ENCODE measurements at regions not wholly inside any gene's neighbourhood (a gene's known extent, or its start where the extent isn't known, plus 50 kb on each side); places are given as distances from the start of the nearest gene placed in this dataset.
"Not testable (repeated sequence)": the region's sequence is repeated elsewhere in the genome, so short reads cannot be mapped to it uniquely, and the experiment has no call there.

DNA sequence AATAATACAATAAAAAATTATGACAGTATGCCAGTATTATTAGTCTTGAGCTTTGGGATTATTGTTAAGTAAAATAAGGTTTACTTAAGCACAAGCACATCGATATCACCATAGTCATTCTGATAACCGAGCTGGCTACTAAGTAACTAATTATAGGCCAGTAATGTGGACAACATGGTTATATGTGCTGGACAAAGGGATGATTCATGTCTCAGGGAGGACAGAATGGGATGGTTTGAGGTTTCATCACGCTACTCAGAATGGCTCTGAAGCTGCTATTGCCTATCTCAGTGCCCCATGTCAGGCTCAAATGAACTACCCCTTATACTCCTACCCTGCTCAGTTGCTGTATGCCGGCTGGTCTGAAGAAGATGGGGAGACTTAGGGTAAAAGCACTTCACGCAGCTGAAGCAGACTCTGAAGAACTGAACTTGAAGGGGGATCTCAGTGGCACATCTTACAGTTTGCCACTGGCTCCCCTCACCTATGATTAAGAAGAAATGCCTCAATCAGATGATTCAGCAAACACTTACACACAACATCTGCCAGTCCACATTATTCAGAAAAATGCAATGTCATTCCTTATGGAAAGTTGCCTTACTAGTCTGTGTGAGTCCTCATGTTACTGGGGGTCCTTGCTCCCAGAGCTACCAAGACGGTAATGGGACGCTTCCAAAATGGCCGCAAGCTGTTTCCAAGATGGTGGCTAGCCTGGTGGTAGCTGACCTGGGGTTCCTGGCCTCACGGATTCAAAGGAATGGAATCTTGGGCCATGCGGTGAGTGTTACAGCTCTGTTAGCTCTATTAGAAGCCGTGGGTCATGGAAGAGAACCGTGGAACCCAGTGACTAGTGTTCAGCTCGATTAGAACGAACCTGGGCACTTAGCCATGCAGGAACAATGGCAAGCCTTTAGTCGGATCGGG is 1098.6 kb downstream of the TAF11L14 start:
- no peak for DNase-seq (ENCODE audit: low read depth in 1 of 2, low spot score in 1 of 2)
- TF ChIP-seq, protein P1, sequence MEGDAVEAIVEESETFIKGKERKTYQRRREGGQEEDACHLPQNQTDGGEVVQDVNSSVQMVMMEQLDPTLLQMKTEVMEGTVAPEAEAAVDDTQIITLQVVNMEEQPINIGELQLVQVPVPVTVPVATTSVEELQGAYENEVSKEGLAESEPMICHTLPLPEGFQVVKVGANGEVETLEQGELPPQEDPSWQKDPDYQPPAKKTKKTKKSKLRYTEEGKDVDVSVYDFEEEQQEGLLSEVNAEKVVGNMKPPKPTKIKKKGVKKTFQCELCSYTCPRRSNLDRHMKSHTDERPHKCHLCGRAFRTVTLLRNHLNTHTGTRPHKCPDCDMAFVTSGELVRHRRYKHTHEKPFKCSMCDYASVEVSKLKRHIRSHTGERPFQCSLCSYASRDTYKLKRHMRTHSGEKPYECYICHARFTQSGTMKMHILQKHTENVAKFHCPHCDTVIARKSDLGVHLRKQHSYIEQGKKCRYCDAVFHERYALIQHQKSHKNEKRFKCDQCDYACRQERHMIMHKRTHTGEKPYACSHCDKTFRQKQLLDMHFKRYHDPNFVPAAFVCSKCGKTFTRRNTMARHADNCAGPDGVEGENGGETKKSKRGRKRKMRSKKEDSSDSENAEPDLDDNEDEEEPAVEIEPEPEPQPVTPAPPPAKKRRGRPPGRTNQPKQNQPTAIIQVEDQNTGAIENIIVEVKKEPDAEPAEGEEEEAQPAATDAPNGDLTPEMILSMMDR (IDR thresholded peaks at IDR 0.05; ENCODE audit: insufficient read depth, low read length) = no peak
- no peak for TF ChIP-seq POLR2AphosphoS5 (IDR thresholded peaks at IDR 0.05; ENCODE audit: low read depth)
- no peak for TF ChIP-seq GABPA (IDR thresholded peaks at IDR 0.05; ENCODE audit: low read depth)
- no peak for TF ChIP-seq SPI1 (IDR thresholded peaks at IDR 0.05; ENCODE audit: borderline replicate concordance, low read depth)
- TF ChIP-seq, protein P2, sequence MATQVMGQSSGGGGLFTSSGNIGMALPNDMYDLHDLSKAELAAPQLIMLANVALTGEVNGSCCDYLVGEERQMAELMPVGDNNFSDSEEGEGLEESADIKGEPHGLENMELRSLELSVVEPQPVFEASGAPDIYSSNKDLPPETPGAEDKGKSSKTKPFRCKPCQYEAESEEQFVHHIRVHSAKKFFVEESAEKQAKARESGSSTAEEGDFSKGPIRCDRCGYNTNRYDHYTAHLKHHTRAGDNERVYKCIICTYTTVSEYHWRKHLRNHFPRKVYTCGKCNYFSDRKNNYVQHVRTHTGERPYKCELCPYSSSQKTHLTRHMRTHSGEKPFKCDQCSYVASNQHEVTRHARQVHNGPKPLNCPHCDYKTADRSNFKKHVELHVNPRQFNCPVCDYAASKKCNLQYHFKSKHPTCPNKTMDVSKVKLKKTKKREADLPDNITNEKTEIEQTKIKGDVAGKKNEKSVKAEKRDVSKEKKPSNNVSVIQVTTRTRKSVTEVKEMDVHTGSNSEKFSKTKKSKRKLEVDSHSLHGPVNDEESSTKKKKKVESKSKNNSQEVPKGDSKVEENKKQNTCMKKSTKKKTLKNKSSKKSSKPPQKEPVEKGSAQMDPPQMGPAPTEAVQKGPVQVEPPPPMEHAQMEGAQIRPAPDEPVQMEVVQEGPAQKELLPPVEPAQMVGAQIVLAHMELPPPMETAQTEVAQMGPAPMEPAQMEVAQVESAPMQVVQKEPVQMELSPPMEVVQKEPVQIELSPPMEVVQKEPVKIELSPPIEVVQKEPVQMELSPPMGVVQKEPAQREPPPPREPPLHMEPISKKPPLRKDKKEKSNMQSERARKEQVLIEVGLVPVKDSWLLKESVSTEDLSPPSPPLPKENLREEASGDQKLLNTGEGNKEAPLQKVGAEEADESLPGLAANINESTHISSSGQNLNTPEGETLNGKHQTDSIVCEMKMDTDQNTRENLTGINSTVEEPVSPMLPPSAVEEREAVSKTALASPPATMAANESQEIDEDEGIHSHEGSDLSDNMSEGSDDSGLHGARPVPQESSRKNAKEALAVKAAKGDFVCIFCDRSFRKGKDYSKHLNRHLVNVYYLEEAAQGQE (IDR thresholded peaks at IDR 0.05; ENCODE audit: insufficient replicate concordance, low read depth) = no peak
- no peak overlapping the region for H3K27ac ChIP-seq (replicated peaks)
- no peak overlapping the region for H3K4me3 ChIP-seq (replicated peaks; ENCODE audit: insufficient read depth, low read length)
- H3K27me3 ChIP-seq (ENCODE audit: insufficient read depth, poor library complexity, severe bottlenecking) = no peaks in the 10 kb centered on the region

DNA sequence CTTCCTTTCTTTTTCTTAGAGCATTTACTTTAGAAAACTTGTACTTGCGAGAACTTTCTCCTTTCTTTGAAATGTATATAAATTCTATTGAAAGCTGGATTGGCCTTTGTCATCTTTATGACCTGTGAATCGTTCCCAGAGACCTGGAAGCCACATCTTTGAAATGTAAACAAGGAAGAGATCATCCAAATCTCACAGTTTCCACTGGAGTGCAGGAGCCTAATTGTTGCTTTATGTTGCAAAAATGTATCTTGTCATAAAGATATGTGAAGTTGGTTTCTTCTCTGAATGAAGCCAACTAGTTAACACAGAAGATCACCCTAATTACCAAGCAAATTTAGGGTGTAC is 1101.8 kb downstream of the TAF11L14 start:
- Histone ChIP-seq H3K4me3 (replicated peaks; ENCODE audit: insufficient read depth, low read length) (no peak overlapping the region), H3K27ac (replicated peaks) (no peak overlapping the region), H3K27me3 (ENCODE audit: insufficient read depth, poor library complexity, severe bottlenecking) (no peaks in the 10 kb centered on the region)
- TF ChIP-seq POLR2AphosphoS5 (IDR thresholded peaks at IDR 0.05; ENCODE audit: low read depth) (no peak), GABPA (IDR thresholded peaks at IDR 0.05; ENCODE audit: low read depth) (no peak)
- DNase-seq (ENCODE audit: low read depth in 1 of 2, low spot score in 1 of 2) = no peak

DNA sequence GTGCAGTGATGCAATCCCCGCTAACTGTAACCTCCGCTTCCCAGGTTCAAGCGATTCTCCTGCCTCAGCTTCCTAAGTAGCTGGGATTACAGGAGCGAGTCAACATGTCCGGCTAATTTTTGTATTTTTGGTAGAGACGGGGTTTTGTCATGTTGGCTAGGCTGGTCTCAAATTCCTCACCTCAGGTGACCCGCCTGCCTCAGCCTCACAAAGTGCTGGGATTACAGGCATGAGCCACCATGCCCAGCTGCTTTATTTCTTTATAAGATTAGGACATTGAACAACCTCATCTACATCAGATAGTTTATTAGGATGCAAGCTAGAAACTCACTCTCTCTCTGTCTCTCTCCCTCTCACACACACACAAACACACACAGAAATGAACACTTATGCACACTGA is 1102.5 kb downstream of the TAF11L14 start:
- DNase-seq (ENCODE audit: low read depth in 1 of 2, low spot score in 1 of 2); H3K27me3 ChIP-seq (ENCODE audit: insufficient read depth, poor library complexity, severe bottlenecking); H3K4me3 ChIP-seq (replicated peaks; ENCODE audit: insufficient read depth, low read length); H3K27ac ChIP-seq (replicated peaks): not testable (repeated sequence)

DNA sequence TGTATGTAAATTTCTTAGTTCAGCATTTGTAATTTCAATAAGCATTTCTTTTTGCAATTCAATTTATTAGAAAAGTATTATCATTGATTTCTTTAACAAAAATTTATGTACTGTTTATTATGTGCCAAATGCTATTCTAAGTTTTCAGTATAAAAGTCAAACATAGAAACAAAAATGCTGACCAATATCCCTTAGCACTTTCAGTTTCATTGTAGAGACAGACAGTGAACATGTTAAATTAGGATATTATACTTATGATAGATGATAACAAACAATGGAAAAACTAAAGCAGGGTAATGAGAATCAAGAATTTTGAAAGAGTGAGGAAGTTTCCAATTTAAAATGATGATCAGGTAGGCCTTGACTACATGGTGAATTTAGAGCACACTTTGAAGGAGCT is 1106.0 kb downstream of the TAF11L14 start:
- H3K4me3 ChIP-seq (replicated peaks; ENCODE audit: insufficient read depth, low read length) = no peak overlapping the region
- no peak overlapping the region for H3K27ac ChIP-seq (replicated peaks)
- TF ChIP-seq, protein P2 (IDR thresholded peaks at IDR 0.05; ENCODE audit: insufficient replicate concordance, low read depth) = no peak
- TF ChIP-seq SPI1 (IDR thresholded peaks at IDR 0.05; ENCODE audit: borderline replicate concordance, low read depth) = no peak
- TF ChIP-seq GABPA (IDR thresholded peaks at IDR 0.05; ENCODE audit: low read depth) = no peak
- TF ChIP-seq, protein P1 (IDR thresholded peaks at IDR 0.05; ENCODE audit: insufficient read depth, low read length) = no peak
- no peak for TF ChIP-seq POLR2AphosphoS5 (IDR thresholded peaks at IDR 0.05; ENCODE audit: low read depth)
- no peaks in the 10 kb centered on the region for H3K27me3 ChIP-seq (ENCODE audit: insufficient read depth, poor library complexity, severe bottlenecking)
- no peak for DNase-seq (ENCODE audit: low read depth in 1 of 2, low spot score in 1 of 2)

DNA sequence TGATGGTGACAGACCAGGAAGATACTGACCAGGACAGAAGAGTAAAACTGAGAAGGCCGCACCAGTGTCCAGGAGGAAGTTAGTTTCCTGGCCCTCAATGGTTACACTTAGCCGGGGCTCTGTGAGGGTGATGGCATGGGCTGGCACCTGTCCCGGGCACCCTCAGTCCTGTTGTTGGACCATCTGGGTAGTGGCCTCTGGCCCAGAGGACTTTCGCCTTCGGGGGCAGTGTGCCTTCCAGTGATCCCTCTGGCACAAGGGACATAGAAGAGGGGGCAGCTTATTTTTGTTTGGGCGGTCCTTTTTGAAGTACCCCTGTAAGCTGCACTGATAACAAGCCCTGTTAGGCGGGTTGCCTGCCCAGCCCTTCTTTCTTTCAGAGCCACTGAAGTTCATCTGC is 1108.6 kb downstream of the TAF11L14 start:
- DNase-seq (ENCODE audit: low read depth in 1 of 2, low spot score in 1 of 2) = no peak
- Histone ChIP-seq H3K27ac (replicated peaks) (no peak overlapping the region), H3K27me3 (ENCODE audit: insufficient read depth, poor library complexity, severe bottlenecking) (no peaks in the 10 kb centered on the region), H3K4me3 (replicated peaks; ENCODE audit: insufficient read depth, low read length) (no peak overlapping the region)
- TF ChIP-seq, protein P2 (IDR thresholded peaks at IDR 0.05; ENCODE audit: insufficient replicate concordance, low read depth) = no peak
- no peak for TF ChIP-seq POLR2AphosphoS5 (IDR thresholded peaks at IDR 0.05; ENCODE audit: low read depth)

All from HL-60 (cell line).